Frontal cortex (tissue), 3 donors: ENCODE measurements at regions not wholly inside any gene's neighbourhood (a gene's known extent, or its start where the extent isn't known, plus 50 kb on each side); places are given as distances from the start of the nearest gene placed in this dataset.
A peak's percentile ranks its signal among the peaks of the same experiment; 100 is the strongest.

Source experiments
- DNase-seq, 2 donors: peaks; one replicate each; pipeline ENCODE4 v3.0.0; 2012; ENCODE audit warnings: low spot score in 2 of 2
- FAIRE-seq: peaks from 2 replicates; lab custom pipeline; 2012; peaks lifted over from hg19 to GRCh38; lab: Jason Lieb, UNC
- donor health status: control.
- donor health status: control.
- donor health status: control.

DNA sequence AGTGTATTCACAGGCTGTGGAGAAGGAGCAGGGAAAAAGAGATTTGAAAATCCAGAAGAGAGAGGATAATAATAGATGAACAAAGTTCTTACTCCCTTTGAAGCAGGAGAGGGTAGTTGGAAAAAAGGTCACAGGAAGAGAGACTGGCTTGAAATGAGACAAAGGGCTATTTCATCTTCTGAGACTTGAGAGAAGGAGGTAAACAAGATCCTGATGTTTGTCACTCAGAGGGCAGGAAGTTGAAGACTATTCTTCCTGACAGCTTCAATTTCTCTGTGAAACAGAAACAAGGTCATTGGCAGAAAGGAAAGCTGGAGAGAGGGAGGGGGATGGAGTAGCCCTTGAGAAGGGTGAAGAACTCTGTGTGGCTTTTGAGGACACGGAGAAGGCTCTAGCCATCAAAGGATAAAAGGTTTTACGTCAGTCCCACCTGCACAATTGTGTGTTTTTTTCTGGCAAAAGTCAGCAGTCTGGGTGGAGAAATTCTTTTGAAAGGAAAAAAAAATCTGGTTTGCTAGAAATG lies 216.1 kb upstream of the STEAP4 start:
- DNase-seq, result no peak
- no peak for FAIRE-seq

DNA sequence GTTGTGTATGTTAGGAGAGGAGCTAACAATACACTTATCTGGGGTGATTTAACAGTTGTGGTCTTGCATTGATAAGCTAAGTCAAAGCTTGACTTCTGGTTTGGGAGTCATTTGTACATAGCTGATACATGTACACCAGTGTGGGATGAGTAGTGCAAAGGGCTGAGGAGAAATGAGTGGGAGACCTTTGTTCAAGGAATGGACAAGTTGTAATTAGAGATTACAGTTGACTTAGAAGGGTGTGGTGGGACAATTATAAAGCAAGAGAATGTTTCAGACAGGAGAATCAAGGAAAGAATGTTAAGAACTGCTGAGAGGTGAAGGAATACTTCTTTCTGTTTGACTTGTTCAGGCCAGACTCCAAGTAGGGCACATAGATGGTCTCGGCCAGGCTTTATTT lies 209.7 kb upstream of the STEAP4 start:
- DNase-seq (no peak), FAIRE-seq (no peak)

DNA sequence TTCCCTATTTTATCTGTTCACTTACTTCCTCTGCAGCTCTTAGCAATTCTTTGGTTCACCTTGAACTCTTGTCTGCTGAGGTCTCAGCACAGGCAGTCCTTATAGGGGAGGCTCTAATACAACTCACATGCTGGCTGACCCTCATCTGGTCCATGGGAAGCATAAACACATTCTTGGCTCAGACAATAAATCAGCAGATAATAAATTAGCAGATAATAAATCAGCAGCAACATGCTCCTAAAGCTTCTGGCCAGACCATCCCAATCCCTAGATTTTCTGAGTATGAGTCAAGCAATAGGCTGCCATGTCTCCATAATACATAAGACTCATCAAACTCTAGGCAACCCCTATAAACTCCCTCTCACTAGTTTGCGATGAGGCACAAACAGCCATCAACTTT lies 208.6 kb upstream of the STEAP4 start:
- DNase-seq (no peak), FAIRE-seq (no peak)

DNA sequence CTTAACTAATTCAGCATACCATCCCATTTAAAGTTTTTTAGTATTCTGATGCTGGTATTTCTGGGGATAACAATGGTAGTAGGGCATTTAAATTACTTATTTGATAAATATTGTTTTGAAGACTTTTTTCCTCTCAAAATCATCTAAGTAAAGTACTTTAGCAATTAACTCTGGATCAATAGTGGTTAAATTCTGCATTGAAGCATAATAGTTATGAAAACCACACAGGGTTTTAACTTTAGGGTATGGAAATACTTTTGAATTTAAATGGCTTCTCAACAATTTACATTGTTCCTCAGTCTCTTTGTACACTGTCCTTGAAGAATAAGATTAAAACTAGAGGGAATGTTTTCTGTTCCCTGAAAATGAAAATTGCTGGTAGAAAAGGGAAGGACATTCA lies 202.6 kb upstream of the STEAP4 start:
- DNase-seq, result no peak
- FAIRE-seq, result no peak

DNA sequence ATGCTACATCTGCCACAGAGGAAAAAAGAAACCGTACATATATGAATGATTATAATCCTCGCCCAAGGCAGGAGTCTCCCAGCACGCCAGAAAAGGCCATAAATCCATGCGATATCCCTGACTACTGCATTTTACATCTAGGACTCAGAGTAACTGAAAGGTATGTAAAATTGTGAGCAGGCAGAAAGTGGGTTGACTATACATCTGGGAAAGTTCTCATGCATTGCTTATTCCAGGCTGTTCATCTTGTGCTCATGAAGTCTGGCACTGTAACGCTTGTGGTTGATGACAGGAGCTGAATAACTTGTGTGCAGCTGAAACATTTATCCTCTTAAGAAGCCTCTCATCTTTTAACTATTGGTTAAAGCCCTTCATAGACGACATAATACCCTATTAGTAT lies 193.4 kb upstream of the STEAP4 start:
- no peak for DNase-seq

DNA sequence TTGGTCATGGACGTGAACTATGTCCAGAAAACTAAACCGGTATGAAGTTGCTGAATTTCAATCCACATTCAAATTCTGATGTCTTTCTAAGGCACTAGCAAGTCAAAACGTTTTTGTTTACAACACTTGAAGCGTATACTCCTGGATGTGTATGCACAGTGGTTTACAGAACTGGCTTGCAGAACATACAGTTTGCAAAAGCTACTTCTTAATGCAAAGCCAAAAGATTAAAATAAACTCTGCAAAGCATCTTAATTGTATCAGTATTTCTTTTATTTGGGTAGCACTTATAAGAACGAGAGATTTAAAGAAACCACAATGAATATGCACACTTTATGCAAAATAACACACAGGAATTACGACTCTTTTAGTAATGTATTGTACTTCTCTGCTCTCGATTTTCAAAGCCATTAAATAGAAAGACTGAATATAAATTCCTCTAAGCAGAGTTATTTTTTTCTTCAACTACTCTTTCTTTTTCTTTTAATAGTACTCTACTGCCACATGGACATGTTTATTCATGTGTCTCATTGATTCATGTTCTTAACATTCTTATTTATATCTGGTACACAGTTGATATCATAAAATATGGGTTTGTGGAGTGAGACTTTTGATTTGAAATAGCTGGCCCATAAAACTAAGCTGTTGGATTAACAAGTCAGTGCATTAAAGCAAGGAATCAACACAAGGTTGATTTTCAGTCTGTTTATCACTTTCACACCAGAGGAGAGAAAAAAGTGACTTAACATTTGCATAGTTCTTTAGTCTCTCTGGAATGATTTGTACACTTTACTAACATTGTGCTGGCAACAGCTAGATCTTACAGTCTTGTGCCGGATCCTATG lies 189.4 kb upstream of the STEAP4 start:
- DNase-seq (no peak), FAIRE-seq (no peak)

More for the DNA sequence above, 193.4 kb upstream of the STEAP4 start:
- FAIRE-seq, result no peak

DNA sequence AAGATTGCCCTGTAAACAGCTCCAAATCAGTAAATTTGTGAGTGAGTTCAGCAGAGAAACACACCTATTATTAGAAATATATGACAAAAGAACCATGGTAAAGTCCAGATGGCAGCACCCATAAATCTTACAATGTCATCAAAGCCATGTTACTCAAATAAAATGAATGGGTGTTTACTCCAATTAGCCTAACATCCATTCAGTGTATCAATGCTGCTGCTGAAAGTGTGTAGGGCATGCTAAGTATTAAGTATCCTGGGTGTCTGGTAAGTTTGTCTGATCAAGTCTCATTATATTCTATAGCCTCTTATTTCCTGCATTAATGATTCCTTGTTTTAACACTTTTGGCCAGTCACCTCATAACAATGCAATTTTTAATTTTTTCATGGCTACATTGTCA lies 185.5 kb upstream of the STEAP4 start:
- DNase-seq, result no peak
- no peak for FAIRE-seq

DNA sequence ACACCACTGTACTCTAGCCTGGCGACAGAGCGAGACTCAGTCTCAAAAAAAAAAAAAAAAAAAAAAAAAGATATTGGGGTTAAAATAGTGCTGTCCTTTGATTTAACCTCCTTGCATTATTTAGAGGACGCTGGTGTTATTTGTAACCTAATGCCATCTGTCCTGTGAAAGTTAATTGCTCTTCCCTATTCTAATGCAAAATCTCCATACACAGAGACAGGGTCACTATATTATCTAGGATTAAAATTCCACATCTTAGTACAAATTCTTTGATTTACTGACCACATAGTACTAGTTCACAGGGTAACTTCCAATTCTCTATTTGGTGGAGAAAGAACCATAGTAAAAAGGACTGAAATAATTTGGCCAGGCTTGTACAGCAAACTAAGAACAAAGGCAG lies 184.2 kb upstream of the STEAP4 start:
- FAIRE-seq (no peak), DNase-seq (no peak)

DNA sequence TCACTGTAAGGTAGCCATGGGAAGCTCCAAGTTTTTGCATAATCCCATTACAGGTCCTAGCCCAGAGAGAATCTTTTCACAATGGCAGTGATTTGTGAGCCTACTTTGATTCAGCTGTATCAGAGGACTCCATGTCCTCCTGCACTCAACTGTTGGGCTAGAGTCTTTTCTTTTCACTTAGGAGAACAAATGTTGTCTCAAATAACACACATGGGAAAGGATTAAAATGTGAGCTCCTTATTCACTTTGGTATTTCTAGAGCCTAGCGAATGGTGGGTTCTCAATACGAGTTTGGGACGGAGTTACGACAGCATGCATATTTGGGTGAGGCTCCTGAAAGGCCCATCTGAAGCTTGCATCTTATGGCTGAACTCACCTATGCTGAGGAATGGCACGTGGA lies 183.5 kb upstream of the STEAP4 start:
- DNase-seq (no peak), FAIRE-seq (no peak)

DNA sequence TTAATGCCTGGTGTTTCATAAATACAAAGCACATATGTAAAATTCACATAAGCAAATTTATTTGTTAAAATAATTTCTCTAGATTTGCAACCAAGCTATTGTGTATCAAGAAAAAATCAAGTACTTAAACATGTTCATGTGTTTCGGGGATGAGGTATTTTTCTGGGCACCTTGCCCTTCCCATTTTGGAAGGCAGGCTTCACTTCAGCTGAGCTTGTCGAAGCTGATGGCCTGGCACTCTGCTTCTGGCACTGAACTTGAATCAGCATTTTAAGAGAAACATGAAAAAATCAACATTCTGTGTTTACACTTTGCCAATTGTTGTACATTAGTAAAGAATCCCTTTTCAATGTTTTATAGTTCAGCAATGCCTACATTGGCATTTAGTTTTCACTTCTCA lies 179.1 kb upstream of the STEAP4 start:
- no peak for DNase-seq
- no peak for FAIRE-seq

DNA sequence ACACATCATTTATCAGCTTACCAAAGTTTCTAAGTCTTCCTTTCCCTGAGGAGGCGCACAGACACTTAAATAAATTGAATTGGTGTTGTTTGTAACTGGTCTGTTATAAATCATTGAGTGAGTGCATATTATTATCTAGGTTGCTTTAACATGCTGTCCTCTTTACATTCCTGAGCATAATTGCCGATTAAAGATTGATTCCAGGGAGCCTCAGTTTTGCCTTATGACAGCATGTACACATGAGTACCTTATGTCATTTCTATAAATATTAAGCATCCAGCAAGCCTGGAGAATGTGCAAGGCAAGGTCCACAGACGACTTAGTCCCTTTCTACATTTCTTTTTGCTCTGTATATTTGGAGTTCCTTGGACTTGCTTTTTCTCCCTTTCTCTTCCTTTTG lies 177.9 kb upstream of the STEAP4 start:
- FAIRE-seq, result no peak
- DNase-seq, result no peak

DNA sequence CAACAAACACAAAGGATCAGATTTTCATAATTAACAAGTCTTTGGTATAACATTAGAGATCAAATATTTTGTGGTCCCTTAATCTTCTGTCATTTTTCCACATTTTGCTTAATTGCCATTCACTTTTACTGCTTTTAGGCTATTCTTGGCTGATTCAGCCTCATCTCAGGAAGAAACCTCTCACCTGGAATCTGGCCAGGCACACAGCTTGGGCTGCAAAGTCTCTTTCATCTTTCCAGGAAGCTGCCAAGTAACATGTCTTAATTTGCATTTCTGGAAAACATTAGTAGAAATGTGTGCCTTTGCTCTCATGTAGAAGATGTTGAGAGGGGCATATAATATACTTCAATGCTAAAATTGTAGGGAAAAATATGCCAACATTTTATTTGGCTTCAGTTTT lies 174.2 kb upstream of the STEAP4 start:
- peak in 1 of 2 donors; percentile 7 for DNase-seq

DNA sequence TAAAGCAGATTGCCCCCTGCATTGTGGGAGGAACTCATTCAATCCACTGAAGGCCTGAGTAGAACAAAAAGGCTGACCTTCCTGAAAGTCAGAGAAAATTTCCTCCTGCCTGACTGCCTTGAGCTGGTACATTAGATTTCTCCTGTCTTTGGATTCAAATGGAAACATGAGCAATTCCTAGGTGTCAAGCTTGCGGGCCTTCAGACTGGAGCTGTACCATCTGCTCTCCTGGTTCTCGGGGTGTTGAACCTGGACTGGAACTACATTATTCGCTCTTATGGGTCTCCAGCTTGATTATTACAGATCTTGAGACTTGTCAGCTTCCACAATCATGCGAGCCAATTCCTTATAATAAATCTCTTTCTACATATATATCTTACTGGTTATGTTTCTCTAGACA lies 173.6 kb upstream of the STEAP4 start:
- no peak for DNase-seq
- no peak for FAIRE-seq

More for the DNA sequence above, 174.2 kb upstream of the STEAP4 start:
- FAIRE-seq, result no peak

DNA sequence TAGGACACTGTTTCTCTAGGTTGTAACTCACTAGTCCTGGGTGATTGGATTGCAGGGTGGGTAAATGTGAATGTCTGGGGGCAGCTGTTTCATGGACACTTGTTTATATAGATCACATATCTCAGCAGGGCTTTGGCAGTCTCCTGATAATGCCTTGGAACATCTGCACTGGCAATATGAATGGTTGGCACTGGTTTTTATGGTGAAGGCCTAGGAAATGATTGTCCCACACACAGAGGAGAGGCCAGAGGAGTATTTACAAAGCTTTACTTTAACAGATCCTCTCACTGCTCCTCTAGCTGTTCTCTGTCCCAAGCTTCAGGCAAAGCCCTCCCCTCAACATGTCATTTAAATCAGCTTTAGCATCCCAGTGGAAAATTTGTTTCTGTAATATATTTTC lies 171.3 kb upstream of the STEAP4 start:
- DNase-seq, result no peak
- FAIRE-seq, result no peak

DNA sequence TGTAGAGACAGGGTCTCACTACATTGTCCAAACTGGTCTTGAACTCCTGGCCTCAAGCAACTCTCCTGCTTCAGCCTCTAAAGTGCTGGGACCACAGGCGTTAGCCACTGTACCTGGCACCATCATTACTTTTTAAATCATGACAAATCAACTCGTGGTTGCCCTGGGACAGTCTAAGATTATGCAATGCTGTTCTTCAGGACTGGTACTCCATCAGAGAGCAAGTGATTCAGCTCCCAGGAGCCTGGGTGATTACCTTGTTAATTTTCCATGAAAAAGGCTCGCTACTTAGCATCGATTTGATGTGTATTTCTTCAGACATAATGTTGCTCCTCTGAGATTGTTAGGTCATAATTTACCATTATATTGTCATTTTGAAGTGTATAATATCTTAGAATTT lies 158.9 kb upstream of the STEAP4 start:
- FAIRE-seq (no peak), DNase-seq (no peak)

DNA sequence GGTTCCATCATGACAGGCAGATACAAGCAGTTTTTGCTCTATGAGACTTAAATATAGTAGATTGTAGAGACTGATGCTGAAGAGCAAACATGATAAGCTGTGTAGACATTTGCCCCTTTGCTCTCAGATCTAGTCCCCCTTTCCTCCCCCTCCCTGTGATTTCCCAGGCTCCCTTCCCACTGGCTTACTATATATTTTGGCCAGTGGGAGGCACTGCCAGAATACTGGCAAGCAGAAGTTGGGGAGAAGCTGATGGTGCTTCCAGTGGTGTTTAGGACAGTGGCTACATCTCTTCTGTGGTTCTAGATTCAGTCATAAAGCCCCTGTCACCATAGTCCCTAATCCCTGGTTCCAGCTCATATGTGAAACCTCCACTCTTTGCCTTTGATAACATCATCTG lies 156.1 kb upstream of the STEAP4 start:
- no peak for FAIRE-seq
- no peak for DNase-seq

DNA sequence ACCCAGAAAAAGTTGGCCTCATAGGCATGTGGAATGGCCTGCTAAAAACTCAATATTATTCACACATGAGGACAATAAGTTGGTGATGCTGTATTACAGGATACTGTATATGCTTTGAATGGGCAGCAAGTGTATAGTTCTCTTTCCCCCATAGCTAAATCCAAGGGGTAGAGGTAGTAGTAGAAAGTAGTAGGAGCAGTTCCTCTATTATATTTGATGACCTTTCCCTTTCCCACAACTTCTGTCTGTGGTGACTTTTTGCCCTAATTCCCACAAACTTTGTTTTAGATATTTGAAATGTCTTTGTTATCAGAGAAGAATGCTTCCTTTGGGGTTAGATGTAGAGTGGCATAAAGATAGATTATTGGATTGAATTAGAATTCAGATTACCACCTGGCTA lies 154.0 kb upstream of the STEAP4 start:
- FAIRE-seq (no peak), DNase-seq (no peak)

DNA sequence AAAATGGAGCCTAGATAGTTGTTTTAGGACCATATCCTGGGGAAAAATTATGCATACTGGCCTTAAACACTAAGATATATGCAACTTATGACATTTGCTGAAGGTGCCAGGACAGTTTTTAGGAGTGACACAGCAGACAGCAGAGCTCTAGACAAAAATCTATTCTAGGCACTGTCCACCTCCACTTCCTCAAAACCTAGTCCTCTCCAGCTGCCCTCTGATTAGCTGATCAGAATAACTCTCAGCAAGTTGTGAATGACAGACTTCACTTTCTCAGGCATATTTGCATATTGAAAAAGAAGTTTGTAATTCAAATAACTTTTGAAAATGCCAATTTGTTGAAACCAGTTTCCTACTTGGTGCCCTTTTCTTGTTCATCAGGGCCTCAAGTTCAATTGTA lies 152.3 kb upstream of the STEAP4 start:
- no peak for FAIRE-seq
- DNase-seq, result no peak

DNA sequence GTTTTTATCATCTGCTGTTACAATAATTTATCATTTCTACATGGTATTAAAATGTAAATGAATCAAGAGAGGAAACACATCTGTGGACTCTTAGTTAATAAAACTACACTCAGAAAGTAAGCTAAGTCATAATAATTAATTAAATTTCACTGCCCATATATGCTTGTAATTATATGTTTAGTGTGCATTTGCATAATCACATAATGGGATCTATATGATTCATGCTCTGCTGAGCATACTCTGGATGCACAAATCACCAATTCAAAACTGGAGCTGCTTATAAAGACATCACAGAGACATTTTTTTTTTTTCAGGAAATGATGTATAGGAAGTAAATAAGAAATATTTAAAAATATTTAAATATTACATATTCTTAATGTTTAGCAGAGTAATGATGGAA lies 151.6 kb upstream of the STEAP4 start:
- DNase-seq (no peak), FAIRE-seq (peak; percentile 8)

DNA sequence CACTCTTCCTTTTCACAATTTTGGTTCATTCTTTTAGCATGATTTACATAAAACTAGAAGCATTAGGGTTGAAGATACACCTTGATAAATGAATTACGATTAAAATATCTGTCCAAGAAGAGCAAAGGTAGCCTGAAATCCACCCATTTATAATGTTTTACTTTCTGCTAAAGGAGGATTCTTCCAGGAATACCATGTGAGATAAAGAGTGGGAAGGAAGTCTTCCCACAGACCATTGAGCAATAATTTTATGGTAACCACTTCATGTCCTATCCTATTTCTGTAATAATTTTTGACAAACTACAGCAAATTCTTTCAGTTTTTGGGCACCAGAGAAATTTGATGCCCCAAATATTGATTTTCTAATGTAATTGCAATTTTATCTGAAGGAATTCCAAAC lies 150.6 kb upstream of the STEAP4 start:
- FAIRE-seq (no peak), DNase-seq (no peak)

DNA sequence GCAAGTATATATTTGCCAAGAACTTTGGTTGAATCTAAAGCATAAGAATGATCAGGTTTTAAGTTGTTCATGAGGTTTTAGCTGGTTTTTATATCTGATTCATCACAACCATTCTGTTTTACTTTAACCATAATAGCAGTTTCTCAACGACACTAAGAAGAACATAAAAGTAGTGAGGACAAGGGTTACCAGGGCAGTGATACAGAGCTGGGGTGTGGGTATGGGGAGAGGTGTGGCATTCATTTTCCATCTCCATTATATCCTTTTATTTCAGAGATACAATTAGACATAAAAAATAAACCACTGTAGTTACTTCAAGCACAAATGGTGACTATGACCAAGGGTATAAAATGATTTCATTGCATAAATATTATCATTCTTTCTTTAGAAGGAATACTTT lies 149.8 kb upstream of the STEAP4 start:
- no peak for FAIRE-seq
- DNase-seq, result no peak

DNA sequence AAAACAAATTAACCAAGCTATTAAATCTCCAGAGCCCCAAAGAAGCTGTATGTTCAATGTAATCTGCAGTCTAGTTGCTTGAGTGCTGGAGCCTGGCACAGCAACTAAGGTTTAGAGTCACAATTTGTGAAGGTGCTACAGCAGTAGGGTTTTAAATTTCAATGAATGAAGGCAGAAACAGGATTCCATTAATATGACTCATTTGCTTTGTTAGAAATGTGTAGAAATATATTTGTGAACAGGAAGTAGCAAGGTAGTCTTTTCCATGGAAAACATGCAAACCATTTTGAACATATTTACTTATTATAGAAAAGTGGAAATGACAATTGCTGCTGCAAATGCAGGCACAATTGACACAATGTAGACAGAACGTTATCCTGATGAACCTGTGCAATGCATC lies 149.0 kb upstream of the STEAP4 start:
- FAIRE-seq, result no peak
- no peak for DNase-seq
